GM12878 (cell line): ENCODE measurements at regions not wholly inside any gene's neighbourhood (a gene's known extent, or its start where the extent isn't known, plus 50 kb on each side); places are given as distances from the start of the nearest gene placed in this dataset.

Source experiments
- ATAC-seq: fragments of 200-7000 bp; cut with Tn5 transposase; 3 replicates; pipeline ENCODE4 v1.9.1; 2020; ENCODE audit warnings: mild to moderate bottlenecking, moderate library complexity
- BruUV-seq: library from RNA; stranded (reverse); fragments of 400-500 nt; replicated peaks from 2 replicates; lab custom pipeline; 2021; lab: Mats Ljungman, UMichigan
- CTCF ChIA-PET: fragments of 300-600 bp; sonication (Branson Sonifier 250); formaldehyde crosslinking; extraction: SDS; loops from one replicate; lab custom pipeline; 2021; ENCODE audit warnings: inconsistent platforms; lab: Yijun Ruan, JAX
- POLR2A ChIA-PET: fragments of 350-600 bp; formaldehyde crosslinking; extraction: SDS; loops from one replicate; lab custom pipeline; 2021; ENCODE audit warnings: inconsistent platforms; lab: Charles Lee
- RAD21 ChIA-PET: fragments of 300-600 bp; sonication (Branson Sonifier 250); formaldehyde crosslinking; loops from one replicate; lab custom pipeline; 2023; ENCODE audit warnings: antibody characterized with exemption; ENCODE audit not compliant: unreplicated experiment; lab: Charles Lee
- SMC1A ChIA-PET: fragments of 300-600 bp; sonication (Branson Sonifier 250); formaldehyde crosslinking; loops from one replicate; lab custom pipeline; 2023; ENCODE audit not compliant: unreplicated experiment, uncharacterized antibody; lab: Charles Lee
- DNase-seq: peaks from one replicate; pipeline ENCODE4 v3.0.0-alpha.2; 2011; ENCODE audit warnings: low read depth, low spot score
- FAIRE-seq: peaks from 3 replicates; lab custom pipeline; 2011; peaks lifted over from hg19 to GRCh38; lab: Jason Lieb, UNC
- H2AFZ ChIP-seq: 2 replicates; pipeline ENCODE4 v1.6.0; 2011; ENCODE audit warnings: low read depth, low read length, control low read depth; ENCODE audit not compliant: control insufficient read depth
- H3K27ac ChIP-seq: 2 replicates; pipeline ENCODE4 v1.5.1; 2011; ENCODE audit warnings: control low read depth; ENCODE audit not compliant: control insufficient read depth, insufficient read depth
- H3K27me3 ChIP-seq, 2 experiments: replicated peaks in 1 of 2; 2 replicates each; pipeline versions ENCODE4 v1.6.0 to v1.6.1; 2011; ENCODE audit warnings: low read length in 1 of 2; ENCODE audit not compliant: control insufficient read depth in 2 of 2, insufficient read depth in 2 of 2
- H3K36me3 ChIP-seq, 2 experiments: 2 replicates each; pipeline ENCODE4 v1.5.1; 2011; ENCODE audit warnings: low read length in 1 of 2; ENCODE audit not compliant: control insufficient read depth in 2 of 2, insufficient read depth in 2 of 2
- H3K4me1 ChIP-seq: 2 replicates; pipeline ENCODE4 v1.6.1; 2011; ENCODE audit warnings: mild to moderate bottlenecking, low read length, moderate library complexity, mixed read lengths; ENCODE audit not compliant: control insufficient read depth, insufficient read depth
- H3K4me2 ChIP-seq: 2 replicates; pipeline ENCODE4 v1.6.0; 2011; ENCODE audit warnings: control low read depth; ENCODE audit not compliant: control insufficient read depth, insufficient read depth
- H3K4me3 ChIP-seq: fragments of 200-600 bp; sonication (generic); 2 replicates; pipeline ENCODE4 v1.5.1; 2016
- H3K79me2 ChIP-seq: 2 replicates; pipeline ENCODE4 v1.6.0; 2011; ENCODE audit warnings: low read length; ENCODE audit not compliant: control insufficient read depth, insufficient read depth
- H3K9ac ChIP-seq: 2 replicates; pipeline ENCODE4 v1.8.0; 2011; ENCODE audit warnings: low read length, control low read depth, mixed read lengths; ENCODE audit not compliant: control insufficient read depth, insufficient read depth
- H3K9me3 ChIP-seq: replicated peaks from 3 replicates; pipeline ENCODE4 v1.5.1; 2011; ENCODE audit warnings: mild to moderate bottlenecking, low read length; ENCODE audit not compliant: control insufficient read depth, insufficient read depth
- H4K20me1 ChIP-seq: 2 replicates; pipeline ENCODE4 v1.6.0; 2011; ENCODE audit not compliant: control insufficient read depth, insufficient read depth
- BCL11A ChIP-seq: IDR thresholded peaks from 2 replicates; pipeline ENCODE4 v1.6.1; 2011; ENCODE audit warnings: low read depth, low read length
- BMI1 ChIP-seq: fragments of 450-650 bp; IDR thresholded peaks from 2 replicates; pipeline ENCODE4 v1.6.1; 2016; ENCODE audit warnings: mild to moderate bottlenecking, moderate library complexity, borderline replicate concordance
- DPF2 ChIP-seq: fragments of 450-650 bp; IDR thresholded peaks from 2 replicates; pipeline ENCODE4 v1.6.1; 2017; ENCODE audit warnings: mild to moderate bottlenecking
- FOXK2 ChIP-seq: fragments of 450-650 bp; IDR thresholded peaks from 2 replicates; pipeline ENCODE4 v1.6.1; 2017; ENCODE audit warnings: mild to moderate bottlenecking, moderate library complexity
- HDAC6 ChIP-seq: fragments of 200-600 bp; sonication (generic); IDR thresholded peaks from one replicate; pipeline ENCODE4 v1.8.0; 2017; ENCODE audit warnings: antibody characterized with exemption; ENCODE audit not compliant: unreplicated experiment
- MEF2A ChIP-seq: IDR thresholded peaks from 2 replicates; pipeline ENCODE4 v1.6.1; 2011; ENCODE audit warnings: low read depth, mild to moderate bottlenecking, low read length, moderate library complexity; ENCODE audit not compliant: insufficient read depth
- PML ChIP-seq: IDR thresholded peaks from 2 replicates; pipeline ENCODE4 v1.6.1; 2012; ENCODE audit warnings: low read length, inconsistent platforms
- RB1 ChIP-seq: fragments of 450-650 bp; formaldehyde crosslinking; IDR thresholded peaks from 2 replicates; pipeline ENCODE4 v1.6.1; 2017; ENCODE audit warnings: mild to moderate bottlenecking, borderline replicate concordance
- RCOR1 ChIP-seq: conservative IDR thresholded peaks from 2 replicates; pipeline ENCODE4 v1.6.1; 2012; ENCODE audit warnings: low read depth, low read length, improper control_type of control experiment
- SIX5 ChIP-seq: IDR thresholded peaks from 2 replicates; pipeline ENCODE4 v1.6.1; 2011; ENCODE audit warnings: mild to moderate bottlenecking, low read depth, low read length, moderate library complexity; ENCODE audit not compliant: severe bottlenecking
- SMAD1 ChIP-seq: fragments of 450-650 bp; IDR thresholded peaks from 2 replicates; pipeline ENCODE4 v1.6.1; 2018; ENCODE audit warnings: mild to moderate bottlenecking, low read depth; ENCODE audit not compliant: partially characterized antibody
- SMAD5 ChIP-seq: IDR thresholded peaks from 2 replicates; pipeline ENCODE4 v1.6.1; 2016; ENCODE audit warnings: antibody characterized with exemption, low read depth
- SRF ChIP-seq, 2 experiments: IDR thresholded peaks; 2 replicates each; pipeline ENCODE4 v1.6.1; 2011; ENCODE audit warnings: low read depth in 2 of 2, low read length in 2 of 2, mild to moderate bottlenecking in 1 of 2, moderate library complexity in 1 of 2
- ZZZ3 ChIP-seq: IDR thresholded peaks from 2 replicates; pipeline ENCODE4 v1.6.1; 2011; ENCODE audit warnings: low read depth; ENCODE audit not compliant: control insufficient read depth, insufficient read length
- WGBS: methylation state at CpG from one replicate; pipeline ENCODE4 v1.1.6; 2016; ENCODE audit warnings: low lambda C conversion rate; ENCODE audit not compliant: insufficient replicate concordance, insufficient coverage; ENCODE audit errors: missing lambda C conversion rate; 5-methylcytosine and 5-hydroxymethylcytosine counted together
- in situ Hi-C: fragments of 300-500 bp; cut with MboI; formaldehyde crosslinking; loops from 9 replicates; pipeline ENCODE4 v1.14.3; 2018; ENCODE audit warnings: mixed read lengths
- intact Hi-C: fragments of 100-400 bp; cut with micrococcal nuclease; formaldehyde crosslinking; loops from one replicate; pipeline ENCODE4 v1.14.2; 2022; ENCODE audit not compliant: unreplicated experiment
- TF ChIP-seq, protein P1 (sequence below): fragments of 450-650 bp; IDR thresholded peaks from 2 replicates; pipeline ENCODE4 v1.6.1; 2017; ENCODE audit warnings: antibody characterized with exemption, mild to moderate bottlenecking, moderate library complexity

DNA sequence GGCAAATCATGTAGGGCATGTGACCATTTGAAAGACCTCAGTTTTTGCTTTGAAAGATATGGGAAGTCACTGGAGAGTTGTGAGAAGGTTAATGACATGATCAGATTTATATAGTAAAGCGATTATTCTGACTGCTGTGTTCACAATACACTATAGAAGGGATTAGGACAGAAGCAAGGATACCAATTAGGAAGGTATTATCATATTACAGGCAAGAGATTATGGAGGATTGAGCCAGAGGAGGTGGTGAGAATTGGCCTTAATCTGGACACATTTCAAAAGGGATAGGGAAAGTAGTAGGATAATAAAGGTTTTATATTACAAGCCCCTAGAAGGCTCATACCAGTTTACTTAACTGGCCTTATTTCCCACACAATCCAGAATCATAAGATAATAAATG is 124.9 kb upstream of the POF1B start:
- FAIRE-seq = no peak
- POLR2A ChIA-PET = no interaction called here
- ATAC-seq = no peak
- H2AFZ ChIP-seq = no peak overlapping the region
- no peak overlapping the region for H3K9ac ChIP-seq
- H3K36me3 ChIP-seq = no peaks in the 10 kb centered on the region
- DNase-seq = no peak
- H3K4me1 ChIP-seq = no peaks in the 10 kb centered on the region
- H4K20me1 ChIP-seq = no peaks in the 10 kb centered on the region
- in situ Hi-C loops = no loop called here
- intact Hi-C loops = no loop called here
- H3K4me3 ChIP-seq = no peak overlapping the region
- 0% methylated on average over 1 of the region's 1 CpG for WGBS
- no peaks in the 10 kb centered on the region for H3K79me2 ChIP-seq
- H3K27ac ChIP-seq = no peak overlapping the region
- BruUV-seq = no TSS peak
- TF ChIP-seq SIX5 (no peak), HDAC6 (no peak), RB1 (no peak), RCOR1 (no peak), SMAD5 (no peak), FOXK2 (no peak), BMI1 (no peak), PML (no peak), MEF2A (no peak), DPF2 (no peak), ZZZ3 (no peak), SMAD1 (no peak), SRF (IDR thresholded peaks at IDR 0.05; ENCODE audit: low read depth in 2 of 2, low read length in 2 of 2) (no peak), BCL11A (no peak)
- TF ChIP-seq, protein P1, sequence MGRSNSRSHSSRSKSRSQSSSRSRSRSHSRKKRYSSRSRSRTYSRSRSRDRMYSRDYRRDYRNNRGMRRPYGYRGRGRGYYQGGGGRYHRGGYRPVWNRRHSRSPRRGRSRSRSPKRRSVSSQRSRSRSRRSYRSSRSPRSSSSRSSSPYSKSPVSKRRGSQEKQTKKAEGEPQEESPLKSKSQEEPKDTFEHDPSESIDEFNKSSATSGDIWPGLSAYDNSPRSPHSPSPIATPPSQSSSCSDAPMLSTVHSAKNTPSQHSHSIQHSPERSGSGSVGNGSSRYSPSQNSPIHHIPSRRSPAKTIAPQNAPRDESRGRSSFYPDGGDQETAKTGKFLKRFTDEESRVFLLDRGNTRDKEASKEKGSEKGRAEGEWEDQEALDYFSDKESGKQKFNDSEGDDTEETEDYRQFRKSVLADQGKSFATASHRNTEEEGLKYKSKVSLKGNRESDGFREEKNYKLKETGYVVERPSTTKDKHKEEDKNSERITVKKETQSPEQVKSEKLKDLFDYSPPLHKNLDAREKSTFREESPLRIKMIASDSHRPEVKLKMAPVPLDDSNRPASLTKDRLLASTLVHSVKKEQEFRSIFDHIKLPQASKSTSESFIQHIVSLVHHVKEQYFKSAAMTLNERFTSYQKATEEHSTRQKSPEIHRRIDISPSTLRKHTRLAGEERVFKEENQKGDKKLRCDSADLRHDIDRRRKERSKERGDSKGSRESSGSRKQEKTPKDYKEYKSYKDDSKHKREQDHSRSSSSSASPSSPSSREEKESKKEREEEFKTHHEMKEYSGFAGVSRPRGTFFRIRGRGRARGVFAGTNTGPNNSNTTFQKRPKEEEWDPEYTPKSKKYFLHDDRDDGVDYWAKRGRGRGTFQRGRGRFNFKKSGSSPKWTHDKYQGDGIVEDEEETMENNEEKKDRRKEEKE = no peak
- H3K9me3 ChIP-seq = no peaks in the 10 kb centered on the region
- H3K27me3 ChIP-seq = no peaks in the 10 kb centered on the region
- SMC1A ChIA-PET = interaction anchor here (1.4 kb wide), 1 partner anchor 13 kb away, joined by 3 read pairs; no protein-coding TSS in a partner anchor
- CTCF ChIA-PET = interaction anchor here (0.8 to 1.5 kb wide), 2 partner anchors 10 to 392 kb away, joined by 3 read pairs; no protein-coding TSS in a partner anchor
- H3K4me2 ChIP-seq = no peak overlapping the region
- RAD21 ChIA-PET = no interaction called here
